ENCODE measurements at regions not wholly inside any gene's neighbourhood (a gene's known extent, or its start where the extent isn't known, plus 50 kb on each side); places are given as distances from the start of the nearest gene placed in this dataset.

DNA sequence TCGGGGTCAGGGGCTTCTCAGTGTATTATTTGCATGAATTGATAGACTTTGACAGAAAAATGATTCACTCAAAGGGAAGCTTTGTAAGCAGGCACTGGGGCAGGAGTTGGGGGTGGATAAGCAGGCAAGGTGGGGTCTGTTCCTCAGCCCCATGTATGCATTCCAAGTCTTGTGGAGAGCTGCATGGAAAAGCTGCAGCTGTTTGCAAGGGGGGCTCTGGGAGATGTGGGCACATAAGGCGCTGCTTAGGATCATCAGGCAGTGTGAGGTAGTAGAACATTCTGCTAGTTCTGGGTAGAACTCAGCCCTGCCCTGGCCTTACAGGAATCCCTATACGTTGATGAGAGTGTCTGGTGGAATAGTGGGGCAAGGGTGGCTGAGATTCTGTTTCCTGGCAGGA is 154.2 kb upstream of the LRIG1 start:
- H3K36me3 Mint-ChIP-seq (ENCODE audit: low read depth) = no peaks in the 10 kb centered on the region

DNA sequence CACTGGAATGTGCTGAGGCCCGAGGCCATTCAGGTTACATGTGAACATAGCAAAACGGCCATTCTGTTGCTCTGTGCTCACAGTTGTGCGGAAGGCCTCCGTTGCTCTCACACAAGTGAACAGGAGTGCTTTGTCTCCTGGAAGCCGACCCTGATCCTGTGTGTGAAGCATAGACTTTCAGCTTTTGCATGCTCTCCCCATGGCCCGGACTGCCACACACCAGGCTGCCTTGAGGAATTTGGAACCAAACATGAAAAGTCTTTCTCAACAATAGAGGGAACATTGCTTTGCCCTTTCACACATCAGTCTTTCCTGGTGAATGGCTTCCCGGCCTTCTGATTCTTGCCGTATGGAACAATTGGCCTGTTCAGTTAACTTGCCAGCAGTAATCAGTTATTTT is 154.8 kb upstream of the LRIG1 start:
- Mint-ChIP-seq H3K27ac (no peak overlapping the region), H3K4me1 (ENCODE audit: low read depth) (no peaks in the 10 kb centered on the region)
- TF ChIP-seq, protein P1, sequence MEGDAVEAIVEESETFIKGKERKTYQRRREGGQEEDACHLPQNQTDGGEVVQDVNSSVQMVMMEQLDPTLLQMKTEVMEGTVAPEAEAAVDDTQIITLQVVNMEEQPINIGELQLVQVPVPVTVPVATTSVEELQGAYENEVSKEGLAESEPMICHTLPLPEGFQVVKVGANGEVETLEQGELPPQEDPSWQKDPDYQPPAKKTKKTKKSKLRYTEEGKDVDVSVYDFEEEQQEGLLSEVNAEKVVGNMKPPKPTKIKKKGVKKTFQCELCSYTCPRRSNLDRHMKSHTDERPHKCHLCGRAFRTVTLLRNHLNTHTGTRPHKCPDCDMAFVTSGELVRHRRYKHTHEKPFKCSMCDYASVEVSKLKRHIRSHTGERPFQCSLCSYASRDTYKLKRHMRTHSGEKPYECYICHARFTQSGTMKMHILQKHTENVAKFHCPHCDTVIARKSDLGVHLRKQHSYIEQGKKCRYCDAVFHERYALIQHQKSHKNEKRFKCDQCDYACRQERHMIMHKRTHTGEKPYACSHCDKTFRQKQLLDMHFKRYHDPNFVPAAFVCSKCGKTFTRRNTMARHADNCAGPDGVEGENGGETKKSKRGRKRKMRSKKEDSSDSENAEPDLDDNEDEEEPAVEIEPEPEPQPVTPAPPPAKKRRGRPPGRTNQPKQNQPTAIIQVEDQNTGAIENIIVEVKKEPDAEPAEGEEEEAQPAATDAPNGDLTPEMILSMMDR (IDR thresholded peaks at IDR 0.05) = no peak

More for the DNA sequence above, 154.2 kb upstream of the LRIG1 start:
- TF ChIP-seq, protein P1 (IDR thresholded peaks at IDR 0.05) = no peak
- H3K4me3 Mint-ChIP-seq = no peak overlapping the region
- no peak for DNase-seq
- H3K27me3 Mint-ChIP-seq (ENCODE audit: insufficient read depth) = peaks cover 20% of the 10 kb centered on the region
- no peaks in the 10 kb centered on the region for H3K9me3 Mint-ChIP-seq
- no peaks in the 10 kb centered on the region for H3K4me1 Mint-ChIP-seq (ENCODE audit: low read depth)
- H3K27ac Mint-ChIP-seq = no peak overlapping the region

DNA sequence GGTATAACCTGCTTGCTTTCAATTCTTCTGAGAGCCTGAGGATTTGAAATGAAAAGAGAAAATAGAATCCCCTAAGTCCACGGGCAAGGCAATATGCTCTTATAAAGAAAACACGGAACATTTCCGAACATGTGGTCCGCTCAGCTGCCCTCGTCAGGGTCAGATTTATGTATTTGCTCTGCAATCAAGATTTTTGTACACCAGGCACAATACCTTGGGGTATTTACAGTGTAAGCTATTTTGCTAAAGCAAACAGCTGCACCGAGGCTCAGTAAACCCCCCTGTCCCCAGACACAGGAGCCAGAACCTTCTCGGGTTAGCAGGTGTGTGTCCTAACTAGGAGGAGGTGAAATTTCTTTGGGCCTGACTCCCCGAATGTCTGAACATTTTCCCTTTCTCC is 155.8 kb upstream of the LRIG1 start:
- Mint-ChIP-seq H3K4me1 (ENCODE audit: low read depth) (no peaks in the 10 kb centered on the region), H3K9me3 (no peaks in the 10 kb centered on the region), H3K36me3 (ENCODE audit: low read depth) (no peaks in the 10 kb centered on the region), H3K27ac (no peak overlapping the region), H3K27me3 (ENCODE audit: insufficient read depth) (peaks cover 20% of the 10 kb centered on the region), H3K4me3 (no peak overlapping the region)
- DNase-seq = no peak
- TF ChIP-seq, protein P1 (IDR thresholded peaks at IDR 0.05) = no peak

More for the DNA sequence above, 154.8 kb upstream of the LRIG1 start:
- Mint-ChIP-seq H3K9me3 (no peaks in the 10 kb centered on the region), H3K27me3 (ENCODE audit: insufficient read depth) (peaks cover 20% of the 10 kb centered on the region), H3K4me3 (no peak overlapping the region), H3K36me3 (ENCODE audit: low read depth) (no peaks in the 10 kb centered on the region)
- no peak for DNase-seq

DNA sequence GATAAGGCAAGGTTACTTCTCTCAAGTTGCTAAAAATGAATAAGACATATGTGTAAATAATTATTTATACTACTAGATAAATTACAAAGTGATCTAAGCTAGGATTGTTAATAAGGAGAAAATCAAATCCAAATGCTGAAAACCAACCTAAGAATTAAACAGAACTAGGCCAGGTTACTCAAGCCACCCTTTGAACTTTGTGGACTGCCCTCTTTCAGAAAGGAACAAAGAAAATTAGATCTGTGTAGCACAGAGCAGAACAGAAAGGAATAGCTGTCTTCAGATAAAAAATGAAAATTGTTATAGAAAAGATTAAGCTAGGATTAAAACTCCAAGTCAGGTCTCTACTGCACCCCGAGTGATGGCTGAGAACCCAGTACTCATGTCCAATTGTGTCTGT is 158.2 kb upstream of the LRIG1 start:
- H3K27ac Mint-ChIP-seq = no peak overlapping the region
- no peaks in the 10 kb centered on the region for H3K9me3 Mint-ChIP-seq
- TF ChIP-seq, protein P1 (IDR thresholded peaks at IDR 0.05) = no peak
- H3K4me3 Mint-ChIP-seq = no peak overlapping the region
- H3K36me3 Mint-ChIP-seq (ENCODE audit: low read depth) = no peaks in the 10 kb centered on the region
- no peaks in the 10 kb centered on the region for H3K4me1 Mint-ChIP-seq (ENCODE audit: low read depth)
- DNase-seq = no peak
- peaks cover 16% of the 10 kb centered on the region for H3K27me3 Mint-ChIP-seq (ENCODE audit: insufficient read depth)

DNA sequence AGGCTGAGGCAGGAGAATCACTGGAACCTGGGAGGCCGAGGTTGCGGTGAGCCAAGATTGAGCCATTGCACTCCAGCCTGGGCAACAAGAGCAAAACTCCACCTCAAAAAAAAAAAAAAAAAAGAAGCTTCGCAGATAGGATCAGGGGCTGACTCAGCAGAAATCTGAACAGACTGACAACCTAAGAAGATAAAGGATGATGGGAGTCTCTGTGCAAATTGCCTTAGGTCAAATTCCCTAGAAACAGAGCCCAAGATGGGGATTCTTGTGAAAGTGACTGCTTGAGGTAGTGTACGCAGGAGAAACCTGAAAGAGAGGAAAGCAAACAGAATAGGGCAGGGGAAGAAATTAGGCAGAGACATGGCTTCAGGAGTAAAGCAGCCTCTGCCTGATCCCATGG is 160.8 kb upstream of the LRIG1 start:
- TF ChIP-seq, protein P1 (IDR thresholded peaks at IDR 0.05) = no peak

DNA sequence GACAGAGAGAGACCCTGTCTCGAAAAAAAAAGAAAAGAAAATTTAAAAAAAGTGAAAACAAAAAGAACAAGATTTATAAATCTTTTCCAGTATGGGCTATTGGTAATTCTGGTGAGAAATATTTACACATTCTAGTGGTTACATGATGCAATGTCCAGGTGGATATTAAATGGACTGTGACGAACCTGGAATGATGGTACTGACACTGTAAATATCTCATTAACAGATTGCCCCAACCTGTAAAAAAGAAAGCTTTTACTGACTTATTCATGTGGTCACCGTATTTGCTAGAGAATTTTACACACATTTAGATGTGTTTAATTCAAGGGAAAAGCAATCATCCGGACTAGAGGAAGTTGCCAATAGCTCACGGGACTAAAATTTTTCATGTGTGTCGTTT is 162.1 kb upstream of the LRIG1 start:
- TF ChIP-seq, protein P1 (IDR thresholded peaks at IDR 0.05) = no peak
- no peaks in the 10 kb centered on the region for H3K27me3 Mint-ChIP-seq (ENCODE audit: insufficient read depth)
- DNase-seq = no peak

More for the DNA sequence above, 160.8 kb upstream of the LRIG1 start:
- Mint-ChIP-seq H3K36me3 (ENCODE audit: low read depth) (no peaks in the 10 kb centered on the region), H3K4me3 (no peak overlapping the region), H3K9me3 (no peaks in the 10 kb centered on the region), H3K27ac (no peak overlapping the region), H3K27me3 (ENCODE audit: insufficient read depth) (peaks cover under 1% of the 10 kb centered on the region; the same call in 1 of the 2 replicates), H3K4me1 (ENCODE audit: low read depth) (no peaks in the 10 kb centered on the region)
- no peak for DNase-seq

More for the DNA sequence above, 162.1 kb upstream of the LRIG1 start:
- no peaks in the 10 kb centered on the region for H3K4me1 Mint-ChIP-seq (ENCODE audit: low read depth)
- no peak overlapping the region for H3K4me3 Mint-ChIP-seq
- no peaks in the 10 kb centered on the region for H3K9me3 Mint-ChIP-seq
- no peak overlapping the region for H3K27ac Mint-ChIP-seq
- no peaks in the 10 kb centered on the region for H3K36me3 Mint-ChIP-seq (ENCODE audit: low read depth)
